T-helper 1 cell treated with Interleukin-12 subunit alpha and Interleukin-12 subunit beta and Interleukin-4 antibody, amounts not matched to agents 30 μg/mL and 1 μg/mL, for 36 hours (primary cell): ENCODE measurements at regions not wholly inside any gene's neighbourhood (a gene's known extent, or its start where the extent isn't known, plus 50 kb on each side); places are given as distances from the start of the nearest gene placed in this dataset.

Experiments
- H3K27ac Mint-ChIP-seq: one replicate; pipeline ENCODE4 v1.8.0; 2021; ENCODE audit warnings: mild to moderate bottlenecking, mixed read lengths
- H3K27me3 Mint-ChIP-seq: one replicate; pipeline ENCODE4 v1.8.0; 2021; ENCODE audit warnings: low read depth, mixed read lengths
- H3K36me3 Mint-ChIP-seq: one replicate; pipeline ENCODE4 v1.8.0; 2021; ENCODE audit warnings: low read depth, mixed read lengths
- H3K4me1 Mint-ChIP-seq: one replicate; pipeline ENCODE4 v1.8.0; 2021; ENCODE audit warnings: low read depth, mixed read lengths
- H3K4me3 Mint-ChIP-seq: one replicate; pipeline ENCODE4 v1.8.0; 2021; ENCODE audit warnings: mild to moderate bottlenecking, moderate library complexity, mixed read lengths
- H3K9me3 Mint-ChIP-seq: one replicate; pipeline ENCODE4 v1.8.0; 2021; ENCODE audit warnings: mixed read lengths

- Mint-ChIP-seq H3K4me3 (no peak overlapping the region), H3K27ac (no peak overlapping the region), H3K4me1 (no peaks in the 10 kb centered on the region), H3K27me3 (no peaks in the 10 kb centered on the region), H3K36me3 (no peaks in the 10 kb centered on the region), H3K9me3 (no peaks in the 10 kb centered on the region)
Observed at GRCh38 chr10:71065659-71066058, 146.7 kb upstream of the UNC5B start.

- no peaks in the 10 kb centered on the region for H3K9me3 Mint-ChIP-seq
- no peaks in the 10 kb centered on the region for H3K27me3 Mint-ChIP-seq
- H3K36me3 Mint-ChIP-seq = no peaks in the 10 kb centered on the region
- no peaks in the 10 kb centered on the region for H3K4me1 Mint-ChIP-seq
- H3K4me3 Mint-ChIP-seq = no peak overlapping the region
- no peak overlapping the region for H3K27ac Mint-ChIP-seq
Observed at GRCh38 chr10:71066600-71066999, 145.8 kb upstream of the UNC5B start.

- H3K36me3 Mint-ChIP-seq = no peaks in the 10 kb centered on the region
- H3K4me3 Mint-ChIP-seq = no peak overlapping the region
- H3K9me3 Mint-ChIP-seq = no peaks in the 10 kb centered on the region
- H3K4me1 Mint-ChIP-seq = no peaks in the 10 kb centered on the region
- no peaks in the 10 kb centered on the region for H3K27me3 Mint-ChIP-seq
- H3K27ac Mint-ChIP-seq = no peak overlapping the region
Observed at GRCh38 chr10:71067098-71067740, 145.2 kb upstream of the UNC5B start.

GRCh38 chr10:71068861-71069271 lies 143.5 kb upstream of the UNC5B start:
- Mint-ChIP-seq H3K9me3 (no peaks in the 10 kb centered on the region), H3K27me3 (no peaks in the 10 kb centered on the region), H3K4me3 (no peak overlapping the region), H3K27ac (no peak overlapping the region), H3K36me3 (no peaks in the 10 kb centered on the region), H3K4me1 (no peaks in the 10 kb centered on the region)

GRCh38 chr10:71069909-71070666 lies 142.3 kb upstream of the UNC5B start:
- no peaks in the 10 kb centered on the region for H3K9me3 Mint-ChIP-seq
- no peaks in the 10 kb centered on the region for H3K4me1 Mint-ChIP-seq
- H3K4me3 Mint-ChIP-seq = no peak overlapping the region
- no peak overlapping the region for H3K27ac Mint-ChIP-seq
- H3K27me3 Mint-ChIP-seq = no peaks in the 10 kb centered on the region
- H3K36me3 Mint-ChIP-seq = no peaks in the 10 kb centered on the region

- Mint-ChIP-seq H3K27ac (no peak overlapping the region), H3K27me3 (no peaks in the 10 kb centered on the region), H3K4me1 (no peaks in the 10 kb centered on the region), H3K4me3 (no peak overlapping the region), H3K36me3 (no peaks in the 10 kb centered on the region), H3K9me3 (no peaks in the 10 kb centered on the region)
Observed at GRCh38 chr10:71070741-71071140, 141.6 kb upstream of the UNC5B start.

GRCh38 chr10:71072131-71072822 lies 140.1 kb upstream of the UNC5B start:
- Mint-ChIP-seq H3K27ac (no peak overlapping the region), H3K9me3 (no peaks in the 10 kb centered on the region), H3K4me1 (no peaks in the 10 kb centered on the region), H3K4me3 (no peak overlapping the region), H3K36me3 (no peaks in the 10 kb centered on the region), H3K27me3 (no peaks in the 10 kb centered on the region)

- no peaks in the 10 kb centered on the region for H3K36me3 Mint-ChIP-seq
- H3K9me3 Mint-ChIP-seq = no peaks in the 10 kb centered on the region
- no peaks in the 10 kb centered on the region for H3K27me3 Mint-ChIP-seq
- H3K4me3 Mint-ChIP-seq = no peak overlapping the region
- H3K4me1 Mint-ChIP-seq = no peaks in the 10 kb centered on the region
- no peak overlapping the region for H3K27ac Mint-ChIP-seq
Observed at GRCh38 chr10:71072823-71073210, 139.6 kb upstream of the UNC5B start.

GRCh38 chr10:71073451-71074175 lies 138.8 kb upstream of the UNC5B start:
- Mint-ChIP-seq H3K27me3 (no peaks in the 10 kb centered on the region), H3K36me3 (no peaks in the 10 kb centered on the region), H3K9me3 (no peaks in the 10 kb centered on the region), H3K27ac (no peak overlapping the region), H3K4me3 (no peak overlapping the region), H3K4me1 (no peaks in the 10 kb centered on the region)

GRCh38 chr10:71074176-71074755 lies 138.1 kb upstream of the UNC5B start:
- Mint-ChIP-seq H3K36me3 (no peaks in the 10 kb centered on the region), H3K27me3 (no peaks in the 10 kb centered on the region), H3K9me3 (no peaks in the 10 kb centered on the region), H3K4me3 (no peak overlapping the region), H3K27ac (no peak overlapping the region), H3K4me1 (no peaks in the 10 kb centered on the region)

- no peak overlapping the region for H3K27ac Mint-ChIP-seq
- H3K9me3 Mint-ChIP-seq = no peaks in the 10 kb centered on the region
- no peaks in the 10 kb centered on the region for H3K4me1 Mint-ChIP-seq
- H3K27me3 Mint-ChIP-seq = no peaks in the 10 kb centered on the region
- no peak overlapping the region for H3K4me3 Mint-ChIP-seq
- H3K36me3 Mint-ChIP-seq = no peaks in the 10 kb centered on the region
Observed at GRCh38 chr10:71075086-71075758, 137.1 kb upstream of the UNC5B start.

GRCh38 chr10:71075759-71076472 lies 136.5 kb upstream of the UNC5B start:
- H3K4me1 Mint-ChIP-seq = no peaks in the 10 kb centered on the region
- no peaks in the 10 kb centered on the region for H3K27me3 Mint-ChIP-seq
- H3K27ac Mint-ChIP-seq = no peak overlapping the region
- H3K9me3 Mint-ChIP-seq = no peaks in the 10 kb centered on the region
- H3K4me3 Mint-ChIP-seq = no peak overlapping the region
- H3K36me3 Mint-ChIP-seq = no peaks in the 10 kb centered on the region

- no peak overlapping the region for H3K27ac Mint-ChIP-seq
- no peak overlapping the region for H3K4me3 Mint-ChIP-seq
- no peaks in the 10 kb centered on the region for H3K27me3 Mint-ChIP-seq
- no peaks in the 10 kb centered on the region for H3K4me1 Mint-ChIP-seq
- no peaks in the 10 kb centered on the region for H3K9me3 Mint-ChIP-seq
- H3K36me3 Mint-ChIP-seq = no peaks in the 10 kb centered on the region
Observed at GRCh38 chr10:71076473-71077142, 135.8 kb upstream of the UNC5B start.
